Calu3 (cell line): ENCODE measurements at regions not wholly inside any gene's neighbourhood (a gene's known extent, or its start where the extent isn't known, plus 50 kb on each side); places are given as distances from the start of the nearest gene placed in this dataset.

Experiments used
- BruUV-seq: library from RNA; stranded (reverse); fragments of 400-500 nt; replicated peaks from 2 replicates; lab custom pipeline; 2021; lab: Mats Ljungman, UMichigan
- CTCF ChIA-PET: fragments of 300-600 bp; sonication (Branson Sonifier 250); formaldehyde crosslinking; loops from one replicate; lab custom pipeline; 2022; ENCODE audit warnings: antibody characterized with exemption; lab: Charles Lee
- DNase-seq: peaks from one replicate; pipeline ENCODE4 v3.0.0; 2022
- H3K27ac Mint-ChIP-seq: one replicate; pipeline ENCODE4 v1.8.0; 2022; ENCODE audit warnings: mixed read lengths; ENCODE audit not compliant: unreplicated experiment
- H3K27me3 Mint-ChIP-seq: one replicate; pipeline ENCODE4 v1.8.0; 2022; ENCODE audit warnings: mixed read lengths; ENCODE audit not compliant: unreplicated experiment
- H3K36me3 Mint-ChIP-seq: one replicate; pipeline ENCODE4 v1.8.0; 2022; ENCODE audit warnings: mild to moderate bottlenecking, moderate library complexity, mixed read lengths; ENCODE audit not compliant: insufficient read depth, unreplicated experiment
- H3K4me1 Mint-ChIP-seq: one replicate; pipeline ENCODE4 v1.8.0; 2022; ENCODE audit warnings: mild to moderate bottlenecking, low read depth, mixed read lengths; ENCODE audit not compliant: unreplicated experiment
- H3K4me3 Mint-ChIP-seq: one replicate; pipeline ENCODE4 v1.8.0; 2022; ENCODE audit warnings: mild to moderate bottlenecking, low read depth, moderate library complexity, mixed read lengths; ENCODE audit not compliant: unreplicated experiment
- H3K9me3 Mint-ChIP-seq: one replicate; pipeline ENCODE4 v1.8.0; 2022; ENCODE audit warnings: low read depth, mixed read lengths; ENCODE audit not compliant: unreplicated experiment
- intact Hi-C: fragments of 100-400 bp; cut with micrococcal nuclease; formaldehyde crosslinking; loops from one replicate; pipeline ENCODE4 v1.10.0; 2022; ENCODE audit not compliant: unreplicated experiment
- TF ChIP-seq, protein P1 (sequence below): fragments of 200-600 bp; IDR thresholded peaks from one replicate; pipeline ENCODE4 v1.8.0; 2022; ENCODE audit warnings: antibody characterized with exemption; ENCODE audit not compliant: unreplicated experiment

DNA sequence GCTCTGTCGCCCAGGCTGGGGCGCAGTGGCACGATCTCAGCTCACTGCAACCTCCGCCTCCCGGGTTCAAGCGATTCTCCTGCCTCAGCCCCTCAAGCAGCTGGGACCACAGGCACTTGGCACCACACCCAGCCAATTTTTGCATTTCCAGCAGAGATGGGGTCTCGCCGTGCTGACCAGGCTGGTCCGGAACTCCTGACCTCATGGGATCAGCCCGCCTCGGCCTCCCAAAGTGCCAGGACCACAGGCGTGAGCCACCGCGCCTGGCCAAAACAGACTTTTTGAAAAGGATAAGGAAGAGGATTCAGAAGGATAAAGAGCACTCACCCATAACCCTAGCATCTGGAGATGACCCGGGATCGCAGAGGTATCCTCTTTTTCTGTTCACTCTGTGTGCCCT lies 224.5 kb upstream of the AGTR2 start:
- H3K27ac Mint-ChIP-seq, result no peak overlapping the region

DNA sequence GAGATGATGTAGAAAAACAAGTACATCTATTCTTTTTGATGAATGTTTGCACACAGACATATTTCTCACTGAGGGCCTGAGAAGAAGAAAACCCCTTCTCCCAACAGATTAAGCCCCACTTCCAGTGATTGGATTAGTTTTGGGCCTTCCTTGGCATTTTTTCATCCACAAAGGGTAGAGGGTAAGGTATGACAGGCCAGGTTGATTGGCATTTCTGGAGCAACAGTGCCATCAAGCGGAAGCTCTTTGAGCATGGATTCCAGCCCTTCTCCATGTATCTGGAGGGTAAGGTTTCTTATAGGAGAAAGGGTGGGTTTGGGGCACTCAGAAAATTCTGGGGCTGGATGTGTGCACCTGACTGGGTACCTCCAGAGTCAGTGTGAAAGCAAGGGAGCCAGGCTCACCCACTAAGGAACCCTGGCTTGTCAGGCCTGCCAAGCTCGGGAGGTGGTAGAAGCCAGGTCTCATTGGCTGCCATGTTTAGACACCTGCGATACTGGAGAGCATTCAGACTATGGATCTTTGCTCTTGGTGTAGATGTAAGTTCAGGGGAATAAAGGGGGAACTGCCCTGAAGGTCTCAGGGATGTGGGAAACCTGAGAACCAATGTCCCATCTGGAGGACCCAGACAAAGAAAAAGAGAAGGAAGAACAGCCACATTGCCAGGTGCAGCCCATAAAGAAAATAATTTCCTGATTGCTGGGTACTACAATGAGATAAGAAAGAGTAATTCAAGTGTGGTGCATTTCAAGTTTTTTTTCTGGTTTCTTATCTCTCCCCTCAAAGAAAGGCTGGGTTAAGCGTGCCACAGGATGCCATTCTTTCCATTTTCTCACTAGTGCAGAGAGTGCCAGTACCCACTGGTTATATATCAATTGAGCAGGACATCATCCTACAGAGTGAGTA lies 222.3 kb upstream of the AGTR2 start:
- peaks cover 5% of the 10 kb centered on the region for H3K36me3 Mint-ChIP-seq
- CTCF ChIA-PET, result no interaction called here
- no peaks in the 10 kb centered on the region for H3K4me1 Mint-ChIP-seq
- peaks cover 15% of the 10 kb centered on the region for H3K9me3 Mint-ChIP-seq
- DNase-seq, result no peak
- H3K4me3 Mint-ChIP-seq, result no peak overlapping the region
- TF ChIP-seq, protein P1, sequence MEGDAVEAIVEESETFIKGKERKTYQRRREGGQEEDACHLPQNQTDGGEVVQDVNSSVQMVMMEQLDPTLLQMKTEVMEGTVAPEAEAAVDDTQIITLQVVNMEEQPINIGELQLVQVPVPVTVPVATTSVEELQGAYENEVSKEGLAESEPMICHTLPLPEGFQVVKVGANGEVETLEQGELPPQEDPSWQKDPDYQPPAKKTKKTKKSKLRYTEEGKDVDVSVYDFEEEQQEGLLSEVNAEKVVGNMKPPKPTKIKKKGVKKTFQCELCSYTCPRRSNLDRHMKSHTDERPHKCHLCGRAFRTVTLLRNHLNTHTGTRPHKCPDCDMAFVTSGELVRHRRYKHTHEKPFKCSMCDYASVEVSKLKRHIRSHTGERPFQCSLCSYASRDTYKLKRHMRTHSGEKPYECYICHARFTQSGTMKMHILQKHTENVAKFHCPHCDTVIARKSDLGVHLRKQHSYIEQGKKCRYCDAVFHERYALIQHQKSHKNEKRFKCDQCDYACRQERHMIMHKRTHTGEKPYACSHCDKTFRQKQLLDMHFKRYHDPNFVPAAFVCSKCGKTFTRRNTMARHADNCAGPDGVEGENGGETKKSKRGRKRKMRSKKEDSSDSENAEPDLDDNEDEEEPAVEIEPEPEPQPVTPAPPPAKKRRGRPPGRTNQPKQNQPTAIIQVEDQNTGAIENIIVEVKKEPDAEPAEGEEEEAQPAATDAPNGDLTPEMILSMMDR, result no peak
- intact Hi-C loops, result no loop called here
- no peak overlapping the region for H3K27ac Mint-ChIP-seq
- no TSS peak for BruUV-seq
- H3K27me3 Mint-ChIP-seq, result no peaks in the 10 kb centered on the region

More for the DNA sequence above, 224.5 kb upstream of the AGTR2 start:
- TF ChIP-seq, protein P1, result no peak
- Mint-ChIP-seq H3K36me3 (peaks cover 10% of the 10 kb centered on the region), H3K4me1 (no peaks in the 10 kb centered on the region), H3K4me3 (no peak overlapping the region), H3K9me3 (peaks cover 17% of the 10 kb centered on the region), H3K27me3 (no peaks in the 10 kb centered on the region)
- intact Hi-C loops, result no loop called here
- DNase-seq, result no peak
- CTCF ChIA-PET, result no interaction called here
- BruUV-seq, result no TSS peak

DNA sequence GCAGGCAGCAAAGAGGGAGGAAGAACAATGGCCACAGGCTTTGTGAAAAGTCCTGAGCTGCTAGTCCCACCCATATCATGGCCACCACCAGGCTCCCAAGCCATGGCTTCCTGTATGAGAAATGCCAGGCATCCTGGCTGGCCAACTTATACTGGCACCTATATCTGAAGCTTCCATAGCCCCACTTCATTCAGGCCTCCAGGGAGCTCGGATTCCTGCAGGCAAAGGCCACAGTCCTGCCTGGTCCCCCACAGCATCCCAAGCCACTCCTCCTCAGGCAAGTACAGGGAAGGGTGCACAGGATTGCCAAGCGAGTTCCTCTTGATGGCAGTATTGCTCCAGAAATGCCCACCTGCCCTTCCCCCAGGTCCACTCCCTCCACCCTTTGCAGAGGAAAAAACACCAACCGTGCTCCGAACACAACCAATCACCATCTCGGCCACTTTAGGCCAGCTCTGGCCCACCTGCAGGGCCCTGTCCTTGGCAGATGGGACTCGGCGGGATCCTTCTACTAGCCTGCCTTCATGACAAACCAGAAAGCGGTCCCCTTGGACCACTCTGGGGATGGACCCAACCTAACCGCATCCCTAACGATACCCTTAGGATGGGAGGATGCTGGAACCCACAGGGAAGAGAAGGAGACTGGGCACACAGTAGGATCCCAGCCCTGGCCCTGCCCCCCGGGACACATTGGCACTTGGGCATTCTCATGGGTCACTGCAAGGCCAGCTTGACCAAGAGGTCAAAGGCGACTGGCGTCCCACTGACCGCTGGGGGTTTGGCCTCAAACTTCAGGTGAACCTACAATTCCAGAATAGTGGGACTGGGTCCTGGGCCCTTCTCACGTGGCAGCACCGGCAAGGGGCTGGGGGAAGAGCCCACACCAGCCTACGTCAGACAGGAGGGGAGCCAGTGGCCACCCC lies 220.4 kb upstream of the AGTR2 start:
- Mint-ChIP-seq H3K4me1 (no peaks in the 10 kb centered on the region), H3K4me3 (no peak overlapping the region), H3K27ac (no peak overlapping the region), H3K9me3 (peaks cover 12% of the 10 kb centered on the region), H3K27me3 (no peaks in the 10 kb centered on the region), H3K36me3 (peaks cover 5% of the 10 kb centered on the region)
- DNase-seq, result no peak
- intact Hi-C loops, result no loop called here
- BruUV-seq, result no TSS peak
- CTCF ChIA-PET, result no interaction called here
- TF ChIP-seq, protein P1, result no peak

DNA sequence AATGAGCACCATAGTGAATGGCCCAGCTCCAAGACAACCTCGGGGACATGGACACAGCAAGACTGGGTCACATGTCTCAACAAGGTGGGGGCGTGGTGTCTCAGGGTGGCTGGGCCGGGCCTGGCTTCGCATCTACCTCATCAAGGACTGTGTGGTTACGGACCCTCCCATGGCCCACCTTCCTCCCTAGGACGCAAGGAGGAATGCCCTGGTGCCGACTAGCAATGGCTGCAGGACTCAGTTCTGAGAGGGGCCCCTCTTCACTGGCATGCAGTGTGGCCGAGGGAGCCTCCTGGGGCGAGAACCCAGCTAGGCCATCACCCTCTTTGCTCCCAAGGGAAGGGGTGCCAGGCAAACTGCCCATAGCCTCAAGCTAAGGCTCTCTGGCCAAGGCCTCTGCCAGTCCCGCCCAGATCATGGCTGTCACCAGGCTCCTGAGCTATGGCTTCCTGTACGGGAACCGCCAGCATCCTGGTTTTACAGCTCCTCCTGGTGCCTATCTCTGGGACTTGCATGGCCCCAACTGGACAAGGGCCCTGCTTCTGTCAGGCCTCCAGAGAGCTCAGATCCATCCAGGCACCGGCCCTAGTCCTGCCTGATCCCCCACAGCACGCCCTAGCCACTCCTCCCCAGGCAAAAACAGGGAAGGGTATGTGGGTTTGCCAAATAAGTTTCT lies 218.0 kb upstream of the AGTR2 start:
- TF ChIP-seq, protein P1, result no peak
- Mint-ChIP-seq H3K4me1 (peaks cover 1% of the 10 kb centered on the region), H3K9me3 (peaks cover 10% of the 10 kb centered on the region), H3K36me3 (peaks cover 5% of the 10 kb centered on the region), H3K27ac (no peak overlapping the region), H3K4me3 (no peak overlapping the region), H3K27me3 (no peaks in the 10 kb centered on the region)
- no peak for DNase-seq
- intact Hi-C loops, result no loop called here
- BruUV-seq, result no TSS peak
- CTCF ChIA-PET, result no interaction called here
